AG04449 (cell line): ENCODE measurements at regions not wholly inside any gene's neighbourhood (a gene's known extent, or its start where the extent isn't known, plus 50 kb on each side); places are given as distances from the start of the nearest gene placed in this dataset.

ENCODE experiments used
- CTCF ChIA-PET: fragments of 350-600 bp; formaldehyde crosslinking; extraction: SDS; loops from one replicate; lab custom pipeline; 2021; ENCODE audit warnings: antibody characterized with exemption; lab: Yijun Ruan, JAX
- POLR2A ChIA-PET: fragments of 400-600, 350-600 bp; formaldehyde crosslinking; extraction: SDS; loops from one replicate; lab custom pipeline; 2020; ENCODE audit warnings: antibody characterized with exemption, inconsistent platforms; lab: Yijun Ruan, JAX
- DNase-seq: peaks from one replicate; pipeline ENCODE4 v3.0.0-alpha.2; 2010; ENCODE audit warnings: low read depth, low spot score
- H3K4me3 ChIP-seq: 2 replicates; pipeline ENCODE4 v1.5.1; 2011; ENCODE audit warnings: low read depth, mild to moderate bottlenecking, control low read depth, low read length
- TF ChIP-seq, protein P1 (sequence below): IDR thresholded peaks from one replicate; pipeline ENCODE4 v1.5.1; 2011; ENCODE audit warnings: mild to moderate bottlenecking, moderate library complexity, low read length, control low read depth, inconsistent platforms; ENCODE audit not compliant: insufficient read depth; ENCODE audit errors: missing control alignments

DNA sequence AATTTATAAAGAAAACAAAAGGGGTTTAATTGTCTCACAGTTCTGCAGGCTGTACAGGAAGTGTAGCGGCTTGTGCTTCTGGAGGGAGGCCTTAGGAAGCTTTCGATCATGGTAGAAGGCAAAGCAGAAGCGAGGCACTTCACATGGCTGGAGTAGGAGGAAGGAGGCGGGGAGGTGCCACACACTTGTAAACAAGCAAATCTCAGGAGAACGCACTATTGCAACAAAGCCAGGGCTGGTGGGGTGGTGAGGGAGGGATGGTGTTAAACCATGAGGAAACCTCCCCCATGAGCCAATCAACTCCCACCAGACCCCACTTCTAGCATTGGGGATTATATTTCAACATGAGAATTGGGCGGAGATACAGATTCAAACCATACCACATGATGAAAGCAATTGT is 1116.3 kb downstream of the FAT4 start:
- no peak for DNase-seq
- POLR2A ChIA-PET: no interaction called here
- CTCF ChIA-PET: no interaction called here
- H3K4me3 ChIP-seq: no peak overlapping the region
- TF ChIP-seq, protein P1, sequence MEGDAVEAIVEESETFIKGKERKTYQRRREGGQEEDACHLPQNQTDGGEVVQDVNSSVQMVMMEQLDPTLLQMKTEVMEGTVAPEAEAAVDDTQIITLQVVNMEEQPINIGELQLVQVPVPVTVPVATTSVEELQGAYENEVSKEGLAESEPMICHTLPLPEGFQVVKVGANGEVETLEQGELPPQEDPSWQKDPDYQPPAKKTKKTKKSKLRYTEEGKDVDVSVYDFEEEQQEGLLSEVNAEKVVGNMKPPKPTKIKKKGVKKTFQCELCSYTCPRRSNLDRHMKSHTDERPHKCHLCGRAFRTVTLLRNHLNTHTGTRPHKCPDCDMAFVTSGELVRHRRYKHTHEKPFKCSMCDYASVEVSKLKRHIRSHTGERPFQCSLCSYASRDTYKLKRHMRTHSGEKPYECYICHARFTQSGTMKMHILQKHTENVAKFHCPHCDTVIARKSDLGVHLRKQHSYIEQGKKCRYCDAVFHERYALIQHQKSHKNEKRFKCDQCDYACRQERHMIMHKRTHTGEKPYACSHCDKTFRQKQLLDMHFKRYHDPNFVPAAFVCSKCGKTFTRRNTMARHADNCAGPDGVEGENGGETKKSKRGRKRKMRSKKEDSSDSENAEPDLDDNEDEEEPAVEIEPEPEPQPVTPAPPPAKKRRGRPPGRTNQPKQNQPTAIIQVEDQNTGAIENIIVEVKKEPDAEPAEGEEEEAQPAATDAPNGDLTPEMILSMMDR: no peak

DNA sequence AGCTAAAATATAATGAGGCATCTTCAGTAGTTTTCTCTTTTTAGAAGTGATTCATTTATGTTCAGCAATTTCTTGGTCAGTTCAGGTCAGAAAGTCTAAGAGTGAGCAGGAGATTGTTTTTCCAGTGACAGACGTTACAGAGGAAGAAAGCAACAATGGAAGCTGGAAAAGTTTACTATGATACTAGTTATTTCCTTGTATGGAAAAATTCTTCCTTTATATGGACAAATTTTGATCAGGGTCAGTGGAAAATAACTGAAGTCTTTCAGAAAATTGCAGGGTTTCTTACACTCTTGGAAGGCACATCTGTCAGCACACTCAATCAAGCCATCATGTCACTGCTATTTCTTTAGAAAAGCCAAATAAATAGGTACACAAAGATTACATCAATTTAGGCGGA is 1120.7 kb downstream of the FAT4 start:
- TF ChIP-seq, protein P1: no peak
- no peak for DNase-seq
- CTCF ChIA-PET: no interaction called here
- POLR2A ChIA-PET: no interaction called here
- no peak overlapping the region for H3K4me3 ChIP-seq

DNA sequence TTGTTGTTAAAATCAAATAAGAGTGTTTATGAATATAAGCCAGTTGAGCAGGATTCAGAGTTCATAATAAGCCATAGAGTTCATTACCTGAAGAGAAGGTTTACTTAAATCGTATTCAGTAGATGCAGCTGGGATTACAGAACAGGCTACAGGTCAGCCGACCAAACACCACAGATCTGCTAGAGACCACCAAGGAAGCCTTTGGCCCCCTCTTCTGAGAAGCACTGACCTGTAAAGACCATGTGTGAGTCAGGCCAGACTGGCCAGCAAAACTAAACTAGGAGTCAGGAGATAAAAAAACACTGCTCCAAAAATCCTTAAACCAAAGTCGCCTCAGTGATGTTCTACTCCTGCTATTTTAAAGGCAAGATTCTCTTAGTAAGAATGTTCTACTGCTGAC is 1125.5 kb downstream of the FAT4 start:
- CTCF ChIA-PET: no interaction called here
- TF ChIP-seq, protein P1: no peak
- POLR2A ChIA-PET: no interaction called here
- no peak overlapping the region for H3K4me3 ChIP-seq
- no peak for DNase-seq

DNA sequence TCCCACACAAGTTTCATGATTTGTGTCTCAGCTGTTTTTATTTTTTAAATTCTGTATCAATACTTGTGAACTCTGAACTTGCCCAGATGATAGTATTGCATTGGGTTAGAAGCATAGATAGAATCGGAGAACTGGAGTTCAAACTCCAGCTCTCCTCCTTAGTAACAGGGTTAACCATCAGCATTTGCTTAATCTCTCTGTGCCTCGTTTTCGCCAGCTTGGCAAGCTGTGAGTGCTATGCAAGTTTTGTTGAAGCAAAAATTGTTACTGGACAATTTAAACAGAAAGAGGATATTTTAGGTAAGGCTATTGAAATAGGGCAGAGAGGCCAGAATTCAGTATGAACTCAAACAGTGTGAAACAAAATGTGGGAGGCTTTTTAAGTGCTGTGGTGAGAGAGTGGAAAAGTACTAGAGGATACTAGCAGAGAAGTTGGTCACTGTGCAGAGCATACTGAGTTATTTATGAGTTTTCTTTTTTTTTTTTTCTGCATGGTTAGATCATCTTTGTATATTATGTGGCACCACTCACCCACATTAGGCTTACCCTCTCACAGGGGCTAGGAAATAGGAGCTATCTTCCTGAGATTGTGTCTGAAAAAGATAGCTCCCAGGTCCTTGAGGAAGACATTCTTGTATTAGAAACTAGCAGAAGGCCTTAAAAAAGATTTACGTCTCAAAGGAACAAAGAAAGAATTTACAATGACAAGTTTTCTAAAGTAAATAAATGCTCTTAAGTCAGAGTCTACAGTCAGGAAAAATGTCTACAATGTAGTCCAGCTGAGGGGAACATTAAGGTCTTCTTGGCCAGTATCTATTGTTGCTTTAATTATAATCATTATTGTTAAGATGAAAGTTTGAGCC is 1126.6 kb downstream of the FAT4 start:
- TF ChIP-seq, protein P1: no peak
- CTCF ChIA-PET: no interaction called here
- no peak overlapping the region for H3K4me3 ChIP-seq
- POLR2A ChIA-PET: no interaction called here
- no peak for DNase-seq

DNA sequence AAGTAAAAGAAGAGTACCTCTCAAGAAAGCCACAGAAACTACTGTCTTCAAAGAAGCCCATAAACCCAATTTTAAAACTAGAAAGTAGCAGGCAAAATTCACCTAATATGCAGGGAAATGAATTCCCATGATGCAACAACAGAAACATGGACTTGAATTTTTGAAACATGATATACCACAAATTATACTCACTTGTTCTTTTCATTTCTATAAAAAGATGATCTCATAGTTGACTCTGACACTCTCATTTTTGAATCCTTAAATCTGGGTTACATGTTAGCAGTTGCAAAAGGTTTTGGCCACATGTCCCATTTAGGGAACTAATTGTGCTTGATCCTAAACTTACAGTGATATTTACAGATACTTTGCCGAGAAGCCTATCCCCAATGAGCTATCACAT is 1130.8 kb downstream of the FAT4 start:
- DNase-seq: no peak
- CTCF ChIA-PET: no interaction called here
- no peak overlapping the region for H3K4me3 ChIP-seq
- POLR2A ChIA-PET: no interaction called here
- TF ChIP-seq, protein P1: no peak

DNA sequence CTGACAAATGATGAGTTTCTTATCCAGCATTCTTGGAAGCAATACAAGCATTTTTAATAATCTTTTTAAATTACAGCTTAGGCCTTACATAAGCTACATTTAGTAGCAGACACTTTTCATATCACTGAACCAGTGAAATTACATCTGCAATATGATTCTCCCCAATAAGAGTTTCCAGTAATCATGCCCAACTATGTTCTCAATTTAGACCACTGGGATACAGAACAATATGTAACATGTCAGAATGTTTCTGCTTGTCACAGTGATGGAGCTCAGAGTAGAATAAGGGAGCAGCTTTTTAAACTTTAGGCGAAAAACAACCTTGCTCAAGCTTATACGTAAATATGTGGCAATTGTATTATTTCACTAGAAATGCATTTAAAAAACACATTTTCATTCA is 1132.2 kb downstream of the FAT4 start:
- ChIA-PET POLR2A (no interaction called here), CTCF (interaction anchor here (0.6 kb wide), 1 partner anchor 908 kb away, joined by 3 read pairs; no protein-coding TSS in a partner anchor)
- DNase-seq: no peak
- TF ChIP-seq, protein P1: no peak
- no peak overlapping the region for H3K4me3 ChIP-seq
